H1 (cell line): ENCODE measurements at regions not wholly inside any gene's neighbourhood (a gene's known extent, or its start where the extent isn't known, plus 50 kb on each side); places are given as distances from the start of the nearest gene placed in this dataset.
A peak's percentile ranks its signal among the peaks of the same experiment; 100 is the strongest.

ENCODE experiments used
- CTCF ChIA-PET: fragments of 300-600 bp; sonication (Branson Sonifier 250); formaldehyde crosslinking; loops from one replicate; lab custom pipeline; 2021; ENCODE audit not compliant: partially characterized antibody; lab: Charles Lee
- POLR2A ChIA-PET: fragments of 300-600 bp; sonication (Branson Sonifier 250); formaldehyde crosslinking; loops from one replicate; lab custom pipeline; 2021; ENCODE audit warnings: inconsistent platforms; ENCODE audit not compliant: partially characterized antibody; lab: Charles Lee
- DNase-seq, 2 experiments: peaks; one replicate each; pipeline versions ENCODE4 v3.0.0 to v3.0.0-alpha.2; 2010 to 2022; ENCODE audit warnings: low spot score in 2 of 2, low read depth in 1 of 2, mixed read lengths in 1 of 2
- FAIRE-seq: peaks from 2 replicates; lab custom pipeline; 2011; peaks lifted over from hg19 to GRCh38; lab: Jason Lieb, UNC
- H2AFZ ChIP-seq: 2 replicates; pipeline ENCODE4 v1.8.1; 2012; ENCODE audit warnings: low read length, inconsistent platforms
- H2AK5ac ChIP-seq: 2 replicates; pipeline ENCODE4 v1.6.1; 2013; ENCODE audit warnings: low read depth, low read length
- H2BK120ac ChIP-seq: replicated peaks from 2 replicates; pipeline ENCODE3; 2013; ENCODE audit warnings: low read depth, low read length, inconsistent platforms
- H2BK12ac ChIP-seq: 2 replicates; pipeline ENCODE4 v1.6.1; 2013; ENCODE audit warnings: low read depth, low read length
- H2BK15ac ChIP-seq: 2 replicates; pipeline ENCODE4 v1.6.1; 2013; ENCODE audit warnings: low read length
- H2BK20ac ChIP-seq: 2 replicates; pipeline ENCODE4 v1.6.1; 2013; ENCODE audit warnings: low read length
- H2BK5ac ChIP-seq: 2 replicates; pipeline ENCODE4 v1.6.1; 2013; ENCODE audit warnings: low read depth, low read length
- H3K14ac ChIP-seq: 2 replicates; pipeline ENCODE4 v1.6.1; 2013; ENCODE audit warnings: inconsistent platforms; ENCODE audit not compliant: insufficient read length
- H3K18ac ChIP-seq: 2 replicates; pipeline ENCODE4 v1.6.1; 2013; ENCODE audit warnings: low read length; ENCODE audit errors: extremely low read depth
- H3K23ac ChIP-seq: 2 replicates; pipeline ENCODE4 v1.6.1; 2013; ENCODE audit warnings: inconsistent platforms; ENCODE audit not compliant: insufficient read length
- H3K23me2 ChIP-seq: 2 replicates; pipeline ENCODE4 v1.6.1; 2013; ENCODE audit warnings: low read depth, low read length
- H3K27ac ChIP-seq: 2 replicates; pipeline ENCODE4 v1.6.1; 2011; ENCODE audit warnings: low read depth, low read length, inconsistent platforms
- H3K27me3 ChIP-seq, 4 experiments: replicated peaks in 1 of 4; 1 replicate in 1 of 4; 2 replicates in 3 of 4; pipeline versions ENCODE4 v1.6.1 to v1.8.1; 2011 to 2013; ENCODE audit warnings: low read length in 3 of 4, mild to moderate bottlenecking in 3 of 4, inconsistent platforms in 2 of 4, mixed read lengths in 2 of 4, moderate library complexity in 1 of 4; ENCODE audit not compliant: control insufficient read depth in 3 of 4, insufficient read depth in 3 of 4; ENCODE audit errors: extremely low read depth in 1 of 4
- H3K36me3 ChIP-seq, 4 experiments: 2 replicates each; pipeline versions ENCODE4 v1.6.1 to v1.8.1; 2011 to 2013; ENCODE audit warnings: mild to moderate bottlenecking in 4 of 4, low read length in 3 of 4, moderate library complexity in 2 of 4, control low read depth in 1 of 4, inconsistent platforms in 1 of 4; ENCODE audit not compliant: insufficient read depth in 4 of 4, control insufficient read depth in 2 of 4
- H3K4ac ChIP-seq: replicated peaks from 2 replicates; pipeline ENCODE3; 2013; ENCODE audit warnings: low read length, low read depth, mixed read lengths, inconsistent platforms; ENCODE audit not compliant: insufficient read length
- H3K4me1 ChIP-seq, 4 experiments: replicated peaks in 1 of 4; 1 replicate in 1 of 4; 2 replicates in 3 of 4; pipeline versions ENCODE4 v1.6.1 to v1.8.1; 2011 to 2013; ENCODE audit warnings: low read length in 3 of 4, inconsistent platforms in 2 of 4, mixed read lengths in 1 of 4; ENCODE audit not compliant: insufficient read depth in 4 of 4, control insufficient read depth in 3 of 4
- H3K4me2 ChIP-seq, 2 experiments: 2 replicates each; pipeline versions ENCODE4 v1.6.1 to v1.8.1; 2011 to 2013; ENCODE audit warnings: low read depth in 2 of 2, low read length in 2 of 2, control low read depth in 1 of 2, inconsistent platforms in 1 of 2, mild to moderate bottlenecking in 1 of 2; ENCODE audit not compliant: insufficient read depth in 1 of 2
- H3K4me3 ChIP-seq, 4 experiments: fragments of 200-600, 300-600 bp in 1 of 4; sonication (generic), shearing (Covaris generic), sonication (Bioruptor Twin) in 1 of 4; 2 replicates each; pipeline versions ENCODE4 v1.5.1 to v1.8.1; 2011 to 2016; ENCODE audit warnings: low read length in 4 of 4, low read depth in 3 of 4, control low read depth in 2 of 4, inconsistent platforms in 2 of 4, mild to moderate bottlenecking in 2 of 4, mixed read lengths in 1 of 4, moderate library complexity in 1 of 4; ENCODE audit not compliant: insufficient read depth in 2 of 4; ENCODE audit errors: extremely low read depth in 1 of 4
- H3K56ac ChIP-seq: replicated peaks from 2 replicates; pipeline ENCODE3; 2013; ENCODE audit warnings: low read depth, mild to moderate bottlenecking, mixed read lengths, low read length, inconsistent platforms; ENCODE audit not compliant: insufficient read length
- H3K79me1 ChIP-seq: 2 replicates; pipeline ENCODE4 v1.6.1; 2013; ENCODE audit warnings: low read depth, low read length, control low read depth
- H3K79me2 ChIP-seq, 2 experiments: 2 replicates each; pipeline versions ENCODE4 v1.6.1 to v1.8.1; 2012 to 2013; ENCODE audit warnings: low read length in 2 of 2, mild to moderate bottlenecking in 2 of 2, inconsistent platforms in 1 of 2; ENCODE audit not compliant: insufficient read depth in 2 of 2, control insufficient read depth in 1 of 2
- H3K9ac ChIP-seq, 4 experiments: replicated peaks in 1 of 4; 1 replicate in 1 of 4; 2 replicates in 3 of 4; pipeline versions ENCODE4 v1.6.1 to v1.8.1; 2011 to 2013; ENCODE audit warnings: low read depth in 3 of 4, low read length in 3 of 4, control low read depth in 2 of 4, mild to moderate bottlenecking in 2 of 4, moderate library complexity in 2 of 4, inconsistent platforms in 1 of 4; ENCODE audit errors: extremely low read depth in 1 of 4
- H3K9me3 ChIP-seq, 2 experiments: 2 replicates each; pipeline versions ENCODE4 v1.6.1 to v1.8.1; 2012 to 2013; ENCODE audit warnings: mild to moderate bottlenecking in 2 of 2, moderate library complexity in 2 of 2, control low read depth in 1 of 2, inconsistent platforms in 1 of 2, low read depth in 1 of 2, low read length in 1 of 2, mixed read lengths in 1 of 2; ENCODE audit not compliant: insufficient read depth in 2 of 2
- H4K20me1 ChIP-seq, 2 experiments: replicated peaks in 1 of 2; 2 replicates each; pipeline versions ENCODE3 to v1.8.1; 2011 to 2013; ENCODE audit warnings: inconsistent platforms in 2 of 2, low read length in 2 of 2, mild to moderate bottlenecking in 1 of 2; ENCODE audit not compliant: insufficient read depth in 2 of 2, control insufficient read depth in 1 of 2
- H4K5ac ChIP-seq: 2 replicates; pipeline ENCODE4 v1.6.1; 2013; ENCODE audit warnings: low read length, low read depth, mixed read lengths, inconsistent platforms; ENCODE audit not compliant: insufficient read length
- H4K8ac ChIP-seq: 2 replicates; pipeline ENCODE4 v1.8.0; 2013; ENCODE audit warnings: mild to moderate bottlenecking, moderate library complexity, low read length, inconsistent platforms; ENCODE audit not compliant: insufficient read depth; ENCODE audit errors: extremely low read depth
- H4K91ac ChIP-seq: replicated peaks from 2 replicates; pipeline ENCODE3; 2013; ENCODE audit warnings: low read length, mixed read lengths, inconsistent platforms; ENCODE audit not compliant: insufficient read length
- ATF2 ChIP-seq: IDR thresholded peaks from 2 replicates; pipeline ENCODE4 v1.6.1; 2012; ENCODE audit warnings: low read length, inconsistent platforms
- CEBPB ChIP-seq: IDR thresholded peaks from 2 replicates; pipeline ENCODE4 v1.6.1; 2012; ENCODE audit warnings: low read depth, low read length
- CREB1 ChIP-seq: IDR thresholded peaks from 2 replicates; pipeline ENCODE4 v1.6.1; 2012; ENCODE audit warnings: inconsistent platforms
- EGR1 ChIP-seq: IDR thresholded peaks from 2 replicates; pipeline ENCODE4 v1.6.1; 2011; ENCODE audit warnings: low read depth, low read length, borderline replicate concordance
- EP300 ChIP-seq, 2 experiments: IDR thresholded peaks; 1 replicate in 1 of 2; 2 replicates in 1 of 2; pipeline ENCODE4 v1.6.1; 2011 to 2012; ENCODE audit warnings: low read depth in 2 of 2, low read length in 2 of 2, mild to moderate bottlenecking in 2 of 2, borderline replicate concordance in 1 of 2, inconsistent platforms in 1 of 2, moderate library complexity in 1 of 2
- EZH2 ChIP-seq: fragments of 200-600 bp; sonication (generic); IDR thresholded peaks from 2 replicates; pipeline ENCODE4 v1.7.1; 2012; ENCODE audit warnings: low read depth, mild to moderate bottlenecking, moderate library complexity, low read length, inconsistent platforms; ENCODE audit not compliant: severe bottlenecking
- KDM4A ChIP-seq: IDR thresholded peaks from one replicate; pipeline ENCODE4 v1.7.1; 2012; ENCODE audit warnings: low read depth, mild to moderate bottlenecking, moderate library complexity, low read length, inconsistent platforms; ENCODE audit not compliant: severe bottlenecking
- MAFK ChIP-seq: IDR thresholded peaks from 2 replicates; pipeline ENCODE4 v1.6.1; 2012; ENCODE audit warnings: low read depth, mild to moderate bottlenecking, improper control_type of control experiment, low read length
- NRF1 ChIP-seq: IDR thresholded peaks from 2 replicates; pipeline ENCODE4 v1.6.1; 2011; ENCODE audit warnings: mild to moderate bottlenecking, low read depth, low read length, improper control_type of control experiment
- POLR2AphosphoS5 ChIP-seq: IDR thresholded peaks from 2 replicates; pipeline ENCODE4 v1.6.1; 2011; ENCODE audit warnings: low read depth, low read length
- RBBP5 ChIP-seq: IDR thresholded peaks from 2 replicates; pipeline ENCODE4 v1.7.1; 2012; ENCODE audit warnings: low read depth, mild to moderate bottlenecking, inconsistent platforms, low read length, moderate library complexity, borderline replicate concordance
- TAF1 ChIP-seq: IDR thresholded peaks from 2 replicates; pipeline ENCODE4 v1.6.1; 2011; ENCODE audit warnings: mild to moderate bottlenecking, low read depth, low read length
- ZNF274 ChIP-seq: IDR thresholded peaks from 2 replicates; pipeline ENCODE4 v1.7.0; 2012; ENCODE audit warnings: low read length, borderline replicate concordance; ENCODE audit errors: extremely low read depth
- TF ChIP-seq, protein P1 (sequence below): IDR thresholded peaks from 2 replicates; pipeline ENCODE4 v1.6.1; 2012; ENCODE audit warnings: inconsistent platforms

- no peaks in the 10 kb centered on the region for H4K20me1 ChIP-seq
- no peak overlapping the region for H2AK5ac ChIP-seq
- no peak overlapping the region for H3K14ac ChIP-seq
- H3K56ac ChIP-seq = no peak overlapping the region
- no peak overlapping the region for H3K27ac ChIP-seq
- no peak overlapping the region for H4K8ac ChIP-seq
- H3K4ac ChIP-seq = no peak overlapping the region
- H3K79me2 ChIP-seq = no peaks in the 10 kb centered on the region
- no peak overlapping the region for H4K91ac ChIP-seq
- no peak overlapping the region for H4K5ac ChIP-seq
- H3K18ac ChIP-seq = peak overlapping the region; percentile 24; the same call in 1 of the 2 replicates
- no peaks in the 10 kb centered on the region for H3K79me1 ChIP-seq
- no peaks in the 10 kb centered on the region for H3K9me3 ChIP-seq
- no peak overlapping the region for H2BK15ac ChIP-seq
- FAIRE-seq (no peak), DNase-seq (no peak)
- no peak overlapping the region for H2BK5ac ChIP-seq
- H3K9ac ChIP-seq = no peak overlapping the region
- no peak overlapping the region for H2AFZ ChIP-seq
- H3K23me2 ChIP-seq = no peaks in the 10 kb centered on the region
- ChIA-PET CTCF (interaction anchor here (1.0 kb wide), 1 partner anchor 24 kb away, joined by 3 read pairs; no protein-coding TSS in a partner anchor), POLR2A (no interaction called here)
- H2BK120ac ChIP-seq = no peak overlapping the region
- no peak overlapping the region for H3K4me3 ChIP-seq
- no peak overlapping the region for H3K23ac ChIP-seq
- H3K27me3 ChIP-seq = no peaks in the 10 kb centered on the region
- H3K36me3 ChIP-seq = no peaks in the 10 kb centered on the region
- no peak overlapping the region for H2BK12ac ChIP-seq
- H3K4me2 ChIP-seq = no peak overlapping the region
- peaks cover 3 to 15% (median 9%) of the 10 kb centered on the region in 4 experiments; a peak in 5 of 7 replicates for H3K4me1 ChIP-seq
- H2BK20ac ChIP-seq = no peak overlapping the region
- TF ChIP-seq, protein P1, sequence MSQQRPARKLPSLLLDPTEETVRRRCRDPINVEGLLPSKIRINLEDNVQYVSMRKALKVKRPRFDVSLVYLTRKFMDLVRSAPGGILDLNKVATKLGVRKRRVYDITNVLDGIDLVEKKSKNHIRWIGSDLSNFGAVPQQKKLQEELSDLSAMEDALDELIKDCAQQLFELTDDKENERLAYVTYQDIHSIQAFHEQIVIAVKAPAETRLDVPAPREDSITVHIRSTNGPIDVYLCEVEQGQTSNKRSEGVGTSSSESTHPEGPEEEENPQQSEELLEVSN = no peak
- TF ChIP-seq MAFK (no peak), TAF1 (no peak), POLR2AphosphoS5 (no peak), RBBP5 (no peak), EP300 (IDR thresholded peaks at IDR 0.05; ENCODE audit: borderline replicate concordance in 1 of 2, low read depth in 2 of 2, low read length in 2 of 2) (no peak), CREB1 (no peak), EGR1 (no peak), ATF2 (no peak), ZNF274 (no peak), KDM4A (no peak), CEBPB (no peak), EZH2 (no peak), NRF1 (no peak)
Observed at GRCh38 chr9:111094958-111095357, 56.7 kb upstream of the LPAR1 start.
